Gastroesophageal sphincter (tissue), 4 donors: ENCODE measurements at regions not wholly inside any gene's neighbourhood (a gene's known extent, or its start where the extent isn't known, plus 50 kb on each side); places are given as distances from the start of the nearest gene placed in this dataset.

Experiments
- ATAC-seq: fragments of 150-250 bp; one replicate; pipeline ENCODE4 v1.9.1; 2016; ENCODE audit warnings: mild to moderate bottlenecking, moderate library complexity
- H3K27ac ChIP-seq, 4 donors: fragments of 200-600 bp; sonication (generic) in 3 of 4; 1 replicate in 3 of 4; 2 replicates in 1 of 4; pipeline ENCODE4 v1.5.1; 2016 to 2019
- H3K27me3 ChIP-seq: fragments of 200-600 bp; sonication (generic); one replicate; pipeline ENCODE4 v1.5.1; 2019
- H3K36me3 ChIP-seq, 2 donors: fragments of 200-600 bp; sonication (generic); one replicate each; pipeline ENCODE4 v1.5.1; 2019; ENCODE audit warnings: control low read depth in 1 of 2
- H3K4me1 ChIP-seq, 3 donors: fragments of 200-600 bp; sonication (generic); 1 replicate in 2 of 3; 2 replicates in 1 of 3; pipeline ENCODE4 v1.5.1; 2016 to 2019; ENCODE audit warnings: control low read depth in 2 of 3
- H3K4me3 ChIP-seq, 2 donors: fragments of 200-600 bp; sonication (generic); one replicate each; pipeline ENCODE4 v1.5.1; 2019; ENCODE audit warnings: mild to moderate bottlenecking in 1 of 2, moderate library complexity in 1 of 2
- H3K9me3 ChIP-seq, 3 donors: fragments of 200-600 bp; sonication (generic); one replicate each; pipeline ENCODE4 v1.5.1; 2017 to 2019; ENCODE audit warnings: control low read depth in 2 of 3
- CTCF ChIP-seq, 4 experiments: fragments of 200-600 bp in 2 of 4; fragments of 450-650 bp in 2 of 4; sonication (generic) in 1 of 4; IDR thresholded peaks; one replicate each; pipeline ENCODE4 v1.5.1; 2017 to 2019; ENCODE audit warnings: antibody characterized with exemption in 4 of 4, mild to moderate bottlenecking in 2 of 4, moderate library complexity in 2 of 4
- EP300 ChIP-seq: sonication (generic); formaldehyde crosslinking; IDR thresholded peaks from one replicate; pipeline ENCODE4 v1.6.1; 2017; ENCODE audit warnings: antibody characterized with exemption, mild to moderate bottlenecking
- POLR2A ChIP-seq, 2 donors: fragments of 450-650 bp; IDR thresholded peaks; one replicate each; pipeline ENCODE4 v1.6.1; 2017; ENCODE audit warnings: antibody characterized with exemption in 2 of 2, mild to moderate bottlenecking in 2 of 2, moderate library complexity in 1 of 2
- POLR2AphosphoS5 ChIP-seq: sonication (generic); formaldehyde crosslinking; IDR thresholded peaks from one replicate; pipeline ENCODE4 v1.6.1; 2017; ENCODE audit warnings: antibody characterized with exemption
- WGBS, 2 donors: methylation state at CpG; one replicate each; pipeline ENCODE4 v1.1.5; 2018; ENCODE audit warnings: low coverage in 1 of 2; 5-methylcytosine and 5-hydroxymethylcytosine counted together

- no peak for TF ChIP-seq POLR2A (IDR thresholded peaks at IDR 0.05)
- no peak for TF ChIP-seq EP300
- no peak for TF ChIP-seq CTCF (IDR thresholded peaks at IDR 0.05)
- TF ChIP-seq POLR2AphosphoS5: no peak
- H3K36me3 ChIP-seq: no peaks in the 10 kb centered on the region
- no peak overlapping the region for H3K4me3 ChIP-seq
- no peaks in the 10 kb centered on the region for H3K27me3 ChIP-seq
- peak; percentile 10 for ATAC-seq
- H3K9me3 ChIP-seq: no peaks in the 10 kb centered on the region
- WGBS, 2 donors: 62 to 83% methylated on average over 2 to 5 of the region's 14 CpGs
- H3K4me1 ChIP-seq: no peaks in the 10 kb centered on the region
- H3K27ac ChIP-seq: no peak overlapping the region
These were observed 1388.1 kb downstream of the AMY1C start for GRCh38 chr1:105137543-105138457.

- H3K27ac ChIP-seq: no peak overlapping the region
- peak; percentile 46 for ATAC-seq
- H3K4me1 ChIP-seq: no peaks in the 10 kb centered on the region
- no peaks in the 10 kb centered on the region for H3K27me3 ChIP-seq
- no peaks in the 10 kb centered on the region for H3K9me3 ChIP-seq
- 17 to 44% methylated on average over 2 to 5 of the region's 8 CpGs for WGBS, 2 donors
- H3K36me3 ChIP-seq: no peaks in the 10 kb centered on the region
- no peak overlapping the region for H3K4me3 ChIP-seq
- TF ChIP-seq POLR2AphosphoS5: no peak
- TF ChIP-seq EP300: no peak
- no peak for TF ChIP-seq POLR2A (IDR thresholded peaks at IDR 0.05)
- no peak for TF ChIP-seq CTCF (IDR thresholded peaks at IDR 0.05)
These were observed 1388.8 kb downstream of the AMY1C start for GRCh38 chr1:105138458-105138893.

- no peak overlapping the region for H3K27ac ChIP-seq
- 30 to 56% methylated on average over 3 of the region's 3 CpGs for WGBS, 2 donors
- ATAC-seq: no peak
- no peaks in the 10 kb centered on the region for H3K27me3 ChIP-seq
- TF ChIP-seq POLR2A (IDR thresholded peaks at IDR 0.05): no peak
- no peak for TF ChIP-seq EP300
- no peak for TF ChIP-seq CTCF (IDR thresholded peaks at IDR 0.05)
- no peak for TF ChIP-seq POLR2AphosphoS5
- H3K9me3 ChIP-seq: no peaks in the 10 kb centered on the region
- H3K36me3 ChIP-seq: no peaks in the 10 kb centered on the region
- no peak overlapping the region for H3K4me3 ChIP-seq
- H3K4me1 ChIP-seq: no peaks in the 10 kb centered on the region
These were observed 1423.1 kb downstream of the AMY1C start for GRCh38 chr1:105172788-105173187.

- TF ChIP-seq POLR2A (IDR thresholded peaks at IDR 0.05) (no peak), POLR2AphosphoS5 (no peak), EP300 (no peak), CTCF (IDR thresholded peaks at IDR 0.05) (no peak)
- H3K4me1 ChIP-seq: no peaks in the 10 kb centered on the region
- H3K36me3 ChIP-seq: no peaks in the 10 kb centered on the region
- H3K27ac ChIP-seq: no peak overlapping the region
- ATAC-seq: no peak
- H3K27me3 ChIP-seq: no peaks in the 10 kb centered on the region
- H3K4me3 ChIP-seq: no peak overlapping the region
- 73 to 80% methylated on average over 1 of the region's 1 CpG for WGBS, 2 donors
- no peaks in the 10 kb centered on the region for H3K9me3 ChIP-seq
These were observed 1431.1 kb downstream of the AMY1C start for GRCh38 chr1:105180789-105181188.

- H3K4me1 ChIP-seq: no peaks in the 10 kb centered on the region
- TF ChIP-seq CTCF (IDR thresholded peaks at IDR 0.05): no peak
- WGBS, 2 donors: 91 to 100% methylated on average over 1 to 5 of the region's 5 CpGs
- H3K9me3 ChIP-seq: peaks cover 0 to 19% (median 0%) of the 10 kb centered on the region in 3 donors
- no peaks in the 10 kb centered on the region for H3K36me3 ChIP-seq
- no peak overlapping the region for H3K27ac ChIP-seq
- H3K27me3 ChIP-seq: no peaks in the 10 kb centered on the region
- no peak for ATAC-seq
- no peak overlapping the region for H3K4me3 ChIP-seq
These were observed 1455.2 kb downstream of the AMY1C start for GRCh38 chr1:105204836-105205371.
